HL-60 (cell line): ENCODE measurements at regions not wholly inside any gene's neighbourhood (a gene's known extent, or its start where the extent isn't known, plus 50 kb on each side); places are given as distances from the start of the nearest gene placed in this dataset.
"Not testable (repeated sequence)": the region's sequence is repeated elsewhere in the genome, so short reads cannot be mapped to it uniquely, and the experiment has no call there.

ENCODE experiments used
- GABPA ChIP-seq: IDR thresholded peaks from 2 replicates; pipeline ENCODE4 v1.6.1; 2012; ENCODE audit warnings: low read depth
- POLR2AphosphoS5 ChIP-seq: IDR thresholded peaks from 2 replicates; pipeline ENCODE4 v1.6.1; 2012; ENCODE audit warnings: low read depth
- SPI1 ChIP-seq: IDR thresholded peaks from 2 replicates; pipeline ENCODE4 v1.6.1; 2012; ENCODE audit warnings: low read depth, mild to moderate bottlenecking, borderline replicate concordance
- TF ChIP-seq, protein P1 (sequence below): IDR thresholded peaks from one replicate; pipeline ENCODE4 v1.5.1; 2011; ENCODE audit warnings: low read length, control low read depth, inconsistent platforms; ENCODE audit not compliant: insufficient read depth
- TF ChIP-seq, protein P2 (sequence below): IDR thresholded peaks from 2 replicates; pipeline ENCODE4 v1.6.1; 2012; ENCODE audit warnings: low read depth; ENCODE audit not compliant: insufficient replicate concordance

DNA sequence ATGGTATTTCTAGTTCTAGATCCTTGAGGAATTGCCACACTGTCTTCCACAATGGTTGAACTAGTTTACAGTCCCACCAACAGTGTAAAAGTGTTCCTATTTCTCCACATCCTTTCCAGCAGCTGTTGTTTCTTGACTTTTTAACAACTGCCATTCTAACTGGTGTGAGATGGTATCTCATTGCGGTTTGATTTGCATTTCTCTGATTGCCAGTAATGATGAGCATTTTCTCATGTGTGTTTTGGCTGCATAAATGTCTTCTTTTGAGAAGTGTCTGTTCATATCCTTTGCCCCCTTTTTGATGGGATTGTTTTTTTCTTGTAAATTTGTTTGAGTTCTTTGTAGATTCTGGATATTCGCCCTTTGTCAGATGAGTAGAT is 308.6 kb upstream of the B3GAT1 start:
- TF ChIP-seq, protein P1, sequence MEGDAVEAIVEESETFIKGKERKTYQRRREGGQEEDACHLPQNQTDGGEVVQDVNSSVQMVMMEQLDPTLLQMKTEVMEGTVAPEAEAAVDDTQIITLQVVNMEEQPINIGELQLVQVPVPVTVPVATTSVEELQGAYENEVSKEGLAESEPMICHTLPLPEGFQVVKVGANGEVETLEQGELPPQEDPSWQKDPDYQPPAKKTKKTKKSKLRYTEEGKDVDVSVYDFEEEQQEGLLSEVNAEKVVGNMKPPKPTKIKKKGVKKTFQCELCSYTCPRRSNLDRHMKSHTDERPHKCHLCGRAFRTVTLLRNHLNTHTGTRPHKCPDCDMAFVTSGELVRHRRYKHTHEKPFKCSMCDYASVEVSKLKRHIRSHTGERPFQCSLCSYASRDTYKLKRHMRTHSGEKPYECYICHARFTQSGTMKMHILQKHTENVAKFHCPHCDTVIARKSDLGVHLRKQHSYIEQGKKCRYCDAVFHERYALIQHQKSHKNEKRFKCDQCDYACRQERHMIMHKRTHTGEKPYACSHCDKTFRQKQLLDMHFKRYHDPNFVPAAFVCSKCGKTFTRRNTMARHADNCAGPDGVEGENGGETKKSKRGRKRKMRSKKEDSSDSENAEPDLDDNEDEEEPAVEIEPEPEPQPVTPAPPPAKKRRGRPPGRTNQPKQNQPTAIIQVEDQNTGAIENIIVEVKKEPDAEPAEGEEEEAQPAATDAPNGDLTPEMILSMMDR: not testable (repeated sequence)
- TF ChIP-seq POLR2AphosphoS5, GABPA, SPI1: not testable (repeated sequence)
- TF ChIP-seq, protein P2, sequence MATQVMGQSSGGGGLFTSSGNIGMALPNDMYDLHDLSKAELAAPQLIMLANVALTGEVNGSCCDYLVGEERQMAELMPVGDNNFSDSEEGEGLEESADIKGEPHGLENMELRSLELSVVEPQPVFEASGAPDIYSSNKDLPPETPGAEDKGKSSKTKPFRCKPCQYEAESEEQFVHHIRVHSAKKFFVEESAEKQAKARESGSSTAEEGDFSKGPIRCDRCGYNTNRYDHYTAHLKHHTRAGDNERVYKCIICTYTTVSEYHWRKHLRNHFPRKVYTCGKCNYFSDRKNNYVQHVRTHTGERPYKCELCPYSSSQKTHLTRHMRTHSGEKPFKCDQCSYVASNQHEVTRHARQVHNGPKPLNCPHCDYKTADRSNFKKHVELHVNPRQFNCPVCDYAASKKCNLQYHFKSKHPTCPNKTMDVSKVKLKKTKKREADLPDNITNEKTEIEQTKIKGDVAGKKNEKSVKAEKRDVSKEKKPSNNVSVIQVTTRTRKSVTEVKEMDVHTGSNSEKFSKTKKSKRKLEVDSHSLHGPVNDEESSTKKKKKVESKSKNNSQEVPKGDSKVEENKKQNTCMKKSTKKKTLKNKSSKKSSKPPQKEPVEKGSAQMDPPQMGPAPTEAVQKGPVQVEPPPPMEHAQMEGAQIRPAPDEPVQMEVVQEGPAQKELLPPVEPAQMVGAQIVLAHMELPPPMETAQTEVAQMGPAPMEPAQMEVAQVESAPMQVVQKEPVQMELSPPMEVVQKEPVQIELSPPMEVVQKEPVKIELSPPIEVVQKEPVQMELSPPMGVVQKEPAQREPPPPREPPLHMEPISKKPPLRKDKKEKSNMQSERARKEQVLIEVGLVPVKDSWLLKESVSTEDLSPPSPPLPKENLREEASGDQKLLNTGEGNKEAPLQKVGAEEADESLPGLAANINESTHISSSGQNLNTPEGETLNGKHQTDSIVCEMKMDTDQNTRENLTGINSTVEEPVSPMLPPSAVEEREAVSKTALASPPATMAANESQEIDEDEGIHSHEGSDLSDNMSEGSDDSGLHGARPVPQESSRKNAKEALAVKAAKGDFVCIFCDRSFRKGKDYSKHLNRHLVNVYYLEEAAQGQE: not testable (repeated sequence)
